Stimulated activated CD8-positive, alpha-beta memory T cell treated with anti-CD3 and anti-CD28 coated beads, Interleukin-7, amount 100 ng/mL, for 48 hours (primary cell): ENCODE measurements at regions not wholly inside any gene's neighbourhood (a gene's known extent, or its start where the extent isn't known, plus 50 kb on each side); places are given as distances from the start of the nearest gene placed in this dataset.

Experiments
- DNase-seq, 2 donors: peaks; one replicate each; pipeline ENCODE4 v3.0.0-alpha.2; 2020; ENCODE audit warnings: low read depth in 1 of 2; ENCODE audit errors: extremely low read depth in 1 of 2

GRCh38 chr12:90333939-90334338, 621.0 kb downstream of the CCER1 start:
- no peak for DNase-seq

DNA sequence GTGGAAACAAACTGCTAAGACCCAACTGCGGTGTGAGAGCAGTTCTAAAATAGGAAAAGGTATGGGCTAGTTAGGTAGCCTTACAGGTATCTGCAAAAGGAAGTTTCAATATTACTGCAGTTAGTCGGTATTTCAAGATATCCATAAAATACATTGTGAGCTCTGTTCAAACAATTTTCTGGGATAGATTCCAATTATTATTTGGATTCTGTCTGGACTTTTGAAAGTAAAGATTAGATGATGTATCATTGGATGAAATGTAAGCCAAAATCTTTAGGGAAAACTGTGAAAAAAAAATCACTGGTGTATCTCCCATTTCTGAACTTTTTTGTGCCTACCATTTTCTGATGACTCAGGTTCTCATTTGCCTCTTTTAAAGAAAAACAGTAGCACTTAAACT, 621.6 kb downstream of the CCER1 start:
- DNase-seq, result no peak

DNA sequence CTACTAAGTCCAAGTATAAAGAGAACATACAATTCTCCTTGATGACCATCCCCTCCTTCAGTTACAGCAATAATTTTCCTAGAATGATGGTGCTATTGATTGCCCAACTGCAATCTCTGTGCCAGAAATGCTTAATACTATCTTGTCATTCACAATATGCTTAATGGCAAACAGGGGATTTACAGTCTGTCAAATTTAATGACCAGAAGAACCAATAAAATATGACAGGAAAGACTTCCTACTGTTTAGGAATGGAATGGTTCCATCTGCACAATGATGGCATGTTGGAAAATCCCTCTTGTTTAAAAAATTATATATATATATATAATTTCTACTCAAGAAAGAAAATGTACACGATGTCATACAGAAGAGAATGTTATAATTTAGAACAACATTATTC, 623.2 kb downstream of the CCER1 start:
- no peak for DNase-seq

GRCh38 chr12:90331262-90331661, 622.6 kb upstream of the ATP2B1 start:
- DNase-seq, result no peak

GRCh38 chr12:90327793-90328743, 619.4 kb upstream of the ATP2B1 start:
- DNase-seq, result no peak

GRCh38 chr12:90323217-90323616, 614.6 kb upstream of the ATP2B1 start:
- no peak for DNase-seq

DNA sequence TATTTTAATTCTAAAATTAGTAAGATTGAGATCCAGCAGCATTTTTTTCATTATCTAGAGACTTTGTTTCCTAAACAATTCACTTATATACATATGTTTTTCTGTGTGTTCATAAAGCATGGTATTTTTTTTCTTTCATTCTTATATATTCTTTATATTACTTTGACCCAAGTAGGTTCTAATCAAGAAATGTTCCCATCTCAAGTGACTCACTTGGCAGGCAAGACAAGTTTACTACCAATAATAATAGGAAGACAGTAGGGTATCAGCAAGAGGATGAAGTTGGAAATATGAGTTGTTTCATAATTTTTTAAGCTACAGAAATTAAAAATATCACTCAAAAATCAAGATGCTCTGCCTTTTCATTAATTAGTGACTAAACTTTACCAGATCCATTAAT, 613.4 kb upstream of the ATP2B1 start:
- DNase-seq, result no peak

GRCh38 chr12:90321369-90321768, 612.7 kb upstream of the ATP2B1 start:
- no peak for DNase-seq

DNA sequence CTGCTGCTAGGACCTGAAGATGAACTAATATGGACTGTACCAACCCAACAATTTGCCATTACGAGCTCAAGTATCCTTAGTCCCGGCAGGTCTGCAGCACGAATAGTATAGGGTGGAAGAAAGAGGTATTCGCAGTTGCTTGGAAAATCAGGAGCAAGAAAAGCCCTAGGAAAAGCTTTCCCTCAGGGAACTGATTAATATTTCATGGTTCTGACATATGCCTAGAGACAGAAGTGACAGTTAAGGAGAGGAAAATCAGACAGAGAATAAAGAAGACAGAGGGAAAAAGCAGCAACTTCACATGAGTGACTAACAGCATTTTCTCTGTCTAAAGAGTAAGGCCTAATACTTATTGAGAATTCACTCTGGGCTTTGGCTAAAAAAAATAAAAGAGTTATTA, 602.9 kb upstream of the ATP2B1 start:
- no peak for DNase-seq

GRCh38 chr12:90305379-90305778, 596.7 kb upstream of the ATP2B1 start:
- no peak for DNase-seq

- DNase-seq, result no peak
These were observed 595.6 kb upstream of the ATP2B1 start for GRCh38 chr12:90304231-90304630.

DNA sequence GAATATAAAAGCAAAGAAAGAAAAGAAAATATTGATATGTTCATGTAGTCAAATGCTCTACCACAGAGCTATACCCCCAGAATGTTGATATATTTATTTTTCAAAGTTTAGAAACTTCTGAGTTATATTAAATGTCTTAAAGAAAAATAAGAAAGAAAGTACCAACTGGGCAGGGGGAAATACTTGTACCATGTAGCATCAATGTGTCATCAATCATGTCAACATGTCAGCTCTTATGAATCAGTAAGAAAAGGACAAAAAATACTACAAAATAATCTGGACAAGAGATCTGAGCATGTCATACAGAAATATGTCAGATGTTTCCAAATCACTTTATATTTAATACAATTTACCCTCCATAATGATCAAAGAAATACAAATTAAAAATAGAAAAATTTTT, 595.1 kb upstream of the ATP2B1 start:
- DNase-seq, result no peak

DNA sequence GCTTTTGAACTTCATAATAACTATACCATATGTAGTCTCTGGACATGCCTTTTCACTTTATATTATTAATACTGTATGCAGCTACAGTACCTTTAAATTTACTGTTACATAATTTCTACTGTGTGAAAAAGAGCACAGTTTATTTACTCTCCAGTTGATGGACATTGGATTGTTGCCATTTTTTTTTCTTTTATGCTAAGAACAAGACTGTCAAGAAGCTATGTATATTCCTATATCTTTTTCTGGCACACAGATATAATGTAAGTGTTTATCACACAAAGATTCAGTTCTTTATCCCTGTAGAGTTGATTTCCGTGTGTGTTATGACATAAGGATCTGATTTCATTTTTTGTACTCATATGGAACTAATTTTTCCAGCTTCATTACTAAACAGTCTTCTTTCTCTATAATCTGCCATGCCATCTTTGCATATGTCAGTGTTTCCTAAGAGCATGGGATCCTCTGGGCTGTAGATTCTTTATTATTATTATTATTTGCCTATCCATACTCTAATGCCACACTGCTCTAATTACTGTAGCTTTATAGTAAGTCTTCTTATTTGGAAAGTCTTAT, 593.0 kb upstream of the ATP2B1 start:
- no peak for DNase-seq

GRCh38 chr12:90301095-90301494, 592.5 kb upstream of the ATP2B1 start:
- no peak for DNase-seq

DNA sequence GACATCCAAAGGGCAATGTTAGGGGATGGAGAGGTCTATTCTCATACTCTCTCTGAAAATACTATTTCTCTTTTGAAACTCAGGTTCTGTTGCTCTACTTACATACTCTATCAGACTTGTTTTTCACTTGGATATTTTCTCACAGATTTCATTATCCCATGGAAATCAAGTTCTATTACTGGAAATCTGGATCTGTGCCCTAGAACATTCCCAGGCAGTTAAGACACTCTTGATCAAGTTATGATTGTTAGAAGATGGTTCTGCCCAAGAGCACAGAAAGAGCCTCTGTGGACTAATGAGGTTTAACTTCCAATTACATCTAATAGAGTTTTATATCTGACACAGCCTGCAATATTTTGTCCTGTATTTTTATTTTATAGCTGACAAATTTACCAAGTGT, 591.0 kb upstream of the ATP2B1 start:
- no peak for DNase-seq

DNA sequence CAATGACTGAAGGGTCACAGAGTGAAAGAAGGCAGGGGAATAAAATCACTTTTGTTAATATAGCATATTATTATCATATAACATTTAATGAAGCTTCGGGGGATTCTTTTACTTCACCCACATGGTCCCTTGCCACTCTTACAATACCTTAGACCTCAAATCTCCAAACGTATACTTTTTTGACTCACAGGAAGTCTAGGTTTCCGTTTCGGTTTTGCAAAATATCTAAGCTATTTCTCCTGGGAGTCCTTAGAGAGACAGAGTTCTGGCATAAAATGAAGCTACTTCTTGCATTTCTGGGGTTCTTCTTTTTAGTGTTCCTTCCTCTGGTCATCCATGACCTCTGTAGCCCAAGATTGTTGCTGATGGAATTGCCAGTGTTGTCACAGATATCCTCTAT, 590.5 kb upstream of the ATP2B1 start:
- no peak for DNase-seq

- no peak for DNase-seq
These were observed 589.8 kb upstream of the ATP2B1 start for GRCh38 chr12:90298289-90298948.

DNA sequence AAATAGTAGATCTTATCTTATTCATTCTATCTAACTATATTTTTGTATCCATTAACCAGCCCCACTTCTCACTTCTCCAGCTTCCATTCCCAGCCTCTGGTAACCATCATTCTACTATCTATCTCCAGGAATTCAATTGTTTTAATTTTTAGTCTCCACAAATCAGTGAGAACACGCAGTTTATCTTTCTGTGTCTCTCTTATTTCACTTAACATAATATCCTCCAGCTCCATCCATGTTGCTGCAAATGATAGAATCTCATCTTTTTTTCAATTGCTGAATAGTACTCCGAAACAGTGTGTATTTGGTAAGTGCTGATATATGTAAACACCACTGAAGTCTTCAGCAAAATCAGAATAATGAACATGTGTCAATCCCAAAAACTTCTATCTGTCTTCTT, 587.2 kb upstream of the ATP2B1 start:
- no peak for DNase-seq

GRCh38 chr12:90292183-90292582, 583.5 kb upstream of the ATP2B1 start:
- DNase-seq, result no peak

DNA sequence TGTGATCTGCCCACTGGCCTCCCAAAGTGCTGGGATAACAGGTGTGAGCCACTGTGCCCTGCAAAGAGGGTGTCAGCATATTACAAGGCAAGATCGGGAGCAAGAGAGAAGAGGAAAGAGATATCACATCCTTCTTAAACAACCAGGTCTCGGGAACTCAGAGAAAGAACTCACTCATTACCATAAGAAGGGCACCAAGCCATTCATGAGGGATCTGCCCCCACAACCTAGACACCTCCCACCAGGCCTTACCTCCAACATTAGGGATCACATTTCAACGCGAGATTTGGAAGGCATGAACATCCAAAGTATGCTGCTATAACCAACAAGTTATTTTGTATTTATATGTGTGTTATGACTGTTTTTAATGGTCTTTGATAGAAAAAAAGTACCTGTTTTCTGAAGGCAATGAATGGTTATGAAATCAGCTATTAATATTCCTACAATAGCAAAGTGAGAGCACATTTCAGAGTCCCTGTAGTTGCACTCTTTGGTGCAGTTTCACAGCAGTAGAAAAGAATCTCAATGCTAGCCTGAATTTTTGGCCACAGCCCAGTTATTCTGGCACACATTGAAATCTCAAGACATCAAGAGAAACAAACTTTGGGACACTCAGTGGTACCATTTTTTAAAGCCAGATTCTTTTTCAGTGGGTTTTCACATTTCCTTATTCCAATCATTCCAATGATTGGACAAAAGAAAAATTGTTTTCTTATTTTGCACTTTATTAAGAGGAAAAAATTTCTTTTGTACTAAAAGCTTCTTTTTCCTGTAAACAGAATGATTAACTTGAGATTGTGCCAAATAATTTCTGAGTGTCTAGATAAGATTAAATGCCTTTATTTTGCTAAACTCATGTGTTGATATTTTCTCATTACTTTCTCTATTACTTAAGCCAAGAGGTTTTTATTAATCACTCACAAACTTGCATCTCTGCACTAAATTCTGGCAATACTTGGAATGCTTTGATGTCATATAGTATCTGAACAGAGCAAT, 582.6 kb upstream of the ATP2B1 start:
- no peak for DNase-seq

DNA sequence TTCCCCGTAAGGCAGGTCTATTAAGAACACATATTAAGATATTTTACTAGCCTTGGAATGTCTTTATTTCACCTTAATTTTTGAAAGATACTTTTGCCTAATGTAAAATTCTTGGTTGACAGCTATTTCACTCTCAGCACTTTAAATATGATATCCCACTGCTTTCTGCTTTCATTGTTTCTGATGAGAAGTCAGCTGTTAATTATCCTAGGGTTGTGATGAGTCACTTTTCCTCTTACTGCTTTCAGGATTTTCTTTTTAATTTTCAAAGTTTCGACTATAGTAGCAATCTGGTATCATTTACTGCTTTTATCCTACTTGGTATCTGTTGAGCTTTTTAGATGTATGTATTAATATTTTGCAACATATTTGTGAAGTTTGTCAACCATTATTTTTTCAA, 578.9 kb upstream of the ATP2B1 start:
- DNase-seq, result no peak
